IMR-90 (cell line): ENCODE measurements at regions not wholly inside any gene's neighbourhood (a gene's known extent, or its start where the extent isn't known, plus 50 kb on each side); places are given as distances from the start of the nearest gene placed in this dataset.

Experiments used
- ATAC-seq: fragments of 200-7000 bp; cut with Tn5 transposase; 2 replicates; pipeline ENCODE4 v1.9.1; 2020; ENCODE audit warnings: low read depth, mild to moderate bottlenecking, moderate library complexity
- BruUV-seq: library from RNA; stranded (reverse); fragments of 400-500 nt; replicated peaks from 2 replicates; lab custom pipeline; 2021; lab: Mats Ljungman, UMichigan
- CTCF ChIA-PET: fragments of 300-600 bp; formaldehyde crosslinking; extraction: SDS; loops from one replicate; lab custom pipeline; 2021; ENCODE audit warnings: antibody characterized with exemption; lab: Yijun Ruan, JAX
- POLR2A ChIA-PET: fragments of 300-600 bp; sonication (Branson Sonifier 250); formaldehyde crosslinking; loops from one replicate; lab custom pipeline; 2022; ENCODE audit warnings: antibody characterized with exemption; ENCODE audit not compliant: unreplicated experiment; lab: Charles Lee
- DNase-seq: peaks from one replicate; pipeline ENCODE4 v3.0.0; 2013
- H2AFZ ChIP-seq: replicated peaks from 2 replicates; pipeline ENCODE3; 2013; ENCODE audit warnings: low read length, mild to moderate bottlenecking; ENCODE audit not compliant: poor library complexity
- H2AK5ac ChIP-seq: 2 replicates; pipeline ENCODE4 v1.6.1; 2013; ENCODE audit warnings: low read depth, low read length, inconsistent platforms
- H2AK9ac ChIP-seq: replicated peaks from 2 replicates; pipeline ENCODE3; 2013; ENCODE audit warnings: mild to moderate bottlenecking, low read depth, low read length, moderate library complexity; ENCODE audit not compliant: poor library complexity
- H2BK120ac ChIP-seq: 2 replicates; pipeline ENCODE4 v1.6.1; 2013; ENCODE audit warnings: low read depth, low read length, inconsistent platforms
- H2BK15ac ChIP-seq: 3 replicates; pipeline ENCODE4 v1.6.1; 2013; ENCODE audit warnings: low read depth, low read length, inconsistent platforms
- H2BK20ac ChIP-seq: 2 replicates; pipeline ENCODE4 v1.6.1; 2013; ENCODE audit warnings: low read depth, mild to moderate bottlenecking, inconsistent platforms, low read length, moderate library complexity
- H2BK5ac ChIP-seq: 2 replicates; pipeline ENCODE4 v1.6.1; 2013; ENCODE audit warnings: mild to moderate bottlenecking, low read depth, low read length, inconsistent platforms; ENCODE audit not compliant: poor library complexity, severe bottlenecking
- H3K14ac ChIP-seq: replicated peaks from 2 replicates; pipeline ENCODE4 v1.6.1; 2013; ENCODE audit warnings: low read depth, low read length, inconsistent platforms
- H3K18ac ChIP-seq: 2 replicates; pipeline ENCODE4 v1.6.1; 2013; ENCODE audit warnings: low read depth, low read length, control low read depth
- H3K23ac ChIP-seq: 2 replicates; pipeline ENCODE4 v1.6.1; 2013; ENCODE audit warnings: low read depth, low read length, inconsistent platforms
- H3K27ac ChIP-seq: 2 replicates; pipeline ENCODE4 v1.5.1; 2013; ENCODE audit warnings: mild to moderate bottlenecking, control low read depth, low read length; ENCODE audit not compliant: insufficient read depth
- H3K27me3 ChIP-seq: 2 replicates; pipeline ENCODE4 v1.6.1; 2013; ENCODE audit warnings: low read length; ENCODE audit not compliant: control insufficient read depth, insufficient read depth
- H3K36me3 ChIP-seq: 2 replicates; pipeline ENCODE4 v1.6.1; 2013; ENCODE audit warnings: low read length, mixed read lengths; ENCODE audit not compliant: control insufficient read depth, insufficient read depth
- H3K4ac ChIP-seq: 2 replicates; pipeline ENCODE4 v1.6.1; 2013; ENCODE audit warnings: low read depth, low read length, inconsistent platforms
- H3K4me1 ChIP-seq: 2 replicates; pipeline ENCODE4 v1.6.1; 2013; ENCODE audit warnings: low read length, mixed read lengths; ENCODE audit not compliant: control insufficient read depth, insufficient read depth
- H3K4me2 ChIP-seq: 2 replicates; pipeline ENCODE4 v1.6.1; 2013; ENCODE audit warnings: low read depth, mild to moderate bottlenecking, control low read depth, low read length, moderate library complexity
- H3K4me3 ChIP-seq: 2 replicates; pipeline ENCODE4 v1.5.1; 2013; ENCODE audit warnings: low read depth, mild to moderate bottlenecking, control low read depth, low read length, moderate library complexity; ENCODE audit not compliant: insufficient read depth
- H3K56ac ChIP-seq: 2 replicates; pipeline ENCODE4 v1.6.1; 2013; ENCODE audit warnings: low read length, inconsistent platforms; ENCODE audit not compliant: insufficient read depth; ENCODE audit errors: extremely low read depth
- H3K79me1 ChIP-seq, 2 experiments: 2 replicates each; pipeline ENCODE4 v1.6.1; 2013; ENCODE audit warnings: low read length in 2 of 2, inconsistent platforms in 1 of 2, low read depth in 1 of 2
- H3K9ac ChIP-seq: 2 replicates; pipeline ENCODE4 v1.6.1; 2013; ENCODE audit warnings: low read depth, low read length, control low read depth
- H3K9me1 ChIP-seq: 2 replicates; pipeline ENCODE4 v1.6.1; 2013; ENCODE audit warnings: low read length, inconsistent platforms; ENCODE audit not compliant: insufficient read depth
- H3K9me3 ChIP-seq: 2 replicates; pipeline ENCODE4 v1.6.1; 2013; ENCODE audit warnings: low read length; ENCODE audit not compliant: control insufficient read depth, insufficient read depth
- H4K20me1 ChIP-seq: 2 replicates; pipeline ENCODE4 v1.6.1; 2013; ENCODE audit warnings: low read length, inconsistent platforms; ENCODE audit not compliant: insufficient read depth
- H4K5ac ChIP-seq: 2 replicates; pipeline ENCODE4 v1.6.1; 2013; ENCODE audit warnings: mild to moderate bottlenecking, low read depth, low read length, control low read depth
- H4K8ac ChIP-seq, 2 experiments: 2 replicates each; pipeline ENCODE4 v1.6.1; 2013; ENCODE audit warnings: low read depth in 2 of 2, low read length in 2 of 2, control low read depth in 1 of 2, inconsistent platforms in 1 of 2
- H4K91ac ChIP-seq: 2 replicates; pipeline ENCODE4 v1.6.1; 2013; ENCODE audit warnings: low read depth, low read length, inconsistent platforms; ENCODE audit not compliant: insufficient read depth
- CHD1 ChIP-seq: IDR thresholded peaks from 2 replicates; pipeline ENCODE4 v1.6.1; 2012; ENCODE audit warnings: low read depth, low read length, improper control_type of control experiment
- CTCF ChIP-seq: conservative IDR thresholded peaks from 2 replicates; pipeline ENCODE4 v1.5.1; 2012; ENCODE audit warnings: mild to moderate bottlenecking, low read depth, low read length, improper control_type of control experiment
- ELK1 ChIP-seq: fragments of 150-350 bp; IDR thresholded peaks from 2 replicates; pipeline ENCODE4 v1.6.1; 2016; ENCODE audit warnings: low read depth, mild to moderate bottlenecking, low read length, moderate library complexity, borderline replicate concordance
- MAFK ChIP-seq: IDR thresholded peaks from 2 replicates; pipeline ENCODE4 v1.6.1; 2012; ENCODE audit warnings: low read depth, low read length, improper control_type of control experiment
- MXI1 ChIP-seq: IDR thresholded peaks from 2 replicates; pipeline ENCODE4 v1.6.1; 2012; ENCODE audit warnings: low read depth, mild to moderate bottlenecking, low read length, moderate library complexity, borderline replicate concordance
- NFE2L2 ChIP-seq: fragments of 150-350 bp; IDR thresholded peaks from 2 replicates; pipeline ENCODE4 v1.6.1; 2016; ENCODE audit warnings: low read depth, mild to moderate bottlenecking, low read length
- RAD21 ChIP-seq: IDR thresholded peaks from 2 replicates; pipeline ENCODE4 v1.6.1; 2012; ENCODE audit warnings: low read length, improper control_type of control experiment
- RCOR1 ChIP-seq: IDR thresholded peaks from 2 replicates; pipeline ENCODE4 v1.6.1; 2012; ENCODE audit warnings: mild to moderate bottlenecking, low read length, improper control_type of control experiment; ENCODE audit not compliant: insufficient replicate concordance
- RFX5 ChIP-seq: IDR thresholded peaks from 2 replicates; pipeline ENCODE4 v1.8.0; 2012; ENCODE audit warnings: low read depth, mild to moderate bottlenecking, low read length, moderate library complexity
- SMC3 ChIP-seq: fragments of 150-350 bp; IDR thresholded peaks from 2 replicates; pipeline ENCODE4 v1.6.1; 2016; ENCODE audit warnings: low read depth, mild to moderate bottlenecking, antibody characterized with exemption, low read length, moderate library complexity
- USF2 ChIP-seq: fragments of 150-350 bp; IDR thresholded peaks from 2 replicates; pipeline ENCODE4 v1.6.1; 2017; ENCODE audit warnings: mild to moderate bottlenecking, antibody characterized with exemption, low read length, low read depth
- WGBS, 2 experiments: methylation state at CpG; one replicate each; pipeline versions ENCODE4 v1.1.5 to v1.1.7; 2013; ENCODE audit warnings: missing lambda C conversion rate in 2 of 2; ENCODE audit not compliant: insufficient read length in 1 of 2; ENCODE audit errors: extremely low coverage in 2 of 2; 5-methylcytosine and 5-hydroxymethylcytosine counted together
- dilution Hi-C: fragments of 300-500 bp; cut with HindIII; formaldehyde crosslinking; loops from one replicate; pipeline ENCODE4 v1.14.3; 2018; ENCODE audit warnings: low sequenced_read_pairs; ENCODE audit not compliant: unreplicated experiment
- in situ Hi-C: fragments of 300-500 bp; cut with MboI; formaldehyde crosslinking; loops from 3 replicates; pipeline ENCODE4 v1.14.3; 2019; ENCODE audit warnings: low sequenced_read_pairs, inconsistent platforms, mixed read lengths
- intact Hi-C: fragments of 100-400 bp; cut with micrococcal nuclease; formaldehyde crosslinking; loops from 2 replicates; pipeline ENCODE4 v1.10.0; 2022

- Histone ChIP-seq H4K5ac (no peak overlapping the region), H4K91ac (no peak overlapping the region), H2BK15ac (no peak overlapping the region), H4K8ac (no peak overlapping the region), H3K4me1 (no peaks in the 10 kb centered on the region), H4K20me1 (no peaks in the 10 kb centered on the region), H3K9ac (no peak overlapping the region), H3K79me1 (no peaks in the 10 kb centered on the region), H2AK5ac (no peak overlapping the region), H3K36me3 (no peaks in the 10 kb centered on the region), H3K4ac (no peak overlapping the region), H3K18ac (no peak overlapping the region), H3K56ac (no peak overlapping the region), H2BK5ac (no peak overlapping the region), H2AK9ac (no peak overlapping the region), H3K9me3 (0 out of 2 replicates have a peak, but pooled peaks cover 1% of the 10 kb centered on the region), H3K9me1 (no peaks in the 10 kb centered on the region), H2BK20ac (no peak overlapping the region), H2BK120ac (no peak overlapping the region), H2AFZ (no peak overlapping the region), H3K27ac (no peak overlapping the region), H3K23ac (no peak overlapping the region), H3K14ac (no peak overlapping the region), H3K27me3 (no peaks in the 10 kb centered on the region), H3K4me2 (no peak overlapping the region), H3K4me3 (no peak overlapping the region)
- TF ChIP-seq CHD1, result no peak
- no peak for TF ChIP-seq ELK1
- TF ChIP-seq SMC3, result no peak
- no peak for TF ChIP-seq CTCF
- TF ChIP-seq RAD21, result no peak
- no peak for TF ChIP-seq MAFK
- TF ChIP-seq RCOR1, result no peak
- TF ChIP-seq NFE2L2, result no peak
- no peak for TF ChIP-seq USF2
- TF ChIP-seq RFX5, result no peak
- no peak for TF ChIP-seq MXI1
- ATAC-seq (no peak), DNase-seq (no peak)
- WGBS, 2 experiments, result no CpG with 5 or more reads among the region's 4 CpGs
- intact Hi-C loops, result no loop called here
- in situ Hi-C loops, result no loop called here
- POLR2A ChIA-PET, result no interaction called here
- CTCF ChIA-PET, result interaction anchor here (0.6 kb wide), 1 partner anchor 9 kb away, joined by 3 read pairs; no protein-coding TSS in a partner anchor
- dilution Hi-C loops, result no loop called here
- no TSS peak for BruUV-seq
These were observed 538.4 kb downstream of the PTPRC start for GRCh38 chr1:199177241-199177640.
